ENCODE measurements at regions not wholly inside any gene's neighbourhood (a gene's known extent, or its start where the extent isn't known, plus 50 kb on each side); places are given as distances from the start of the nearest gene placed in this dataset.
"Not testable (repeated sequence)": the region's sequence is repeated elsewhere in the genome, so short reads cannot be mapped to it uniquely, and the experiment has no call there.

DNA sequence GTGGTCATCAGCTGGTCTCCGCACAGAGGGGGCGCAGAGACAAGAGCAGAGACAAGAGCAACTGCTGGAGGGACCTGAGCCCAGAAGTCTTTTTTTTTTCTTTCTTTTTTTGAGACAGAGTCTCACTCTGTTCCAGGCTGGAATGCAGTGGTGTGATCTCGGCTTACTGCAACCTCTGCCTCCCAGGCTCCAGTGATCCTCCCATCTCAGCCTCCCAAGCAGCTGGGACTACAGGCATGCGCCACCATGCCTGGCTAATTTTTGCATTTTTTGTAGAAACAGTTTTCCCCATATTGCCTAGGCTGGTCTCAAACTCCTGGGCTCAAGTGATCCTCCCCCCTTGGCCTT lies 64.3 kb upstream of the LYRM9 start:
- TF ChIP-seq RCOR1 (IDR thresholded peaks at IDR 0.05; ENCODE audit: low read depth, low read length); EP300 (IDR thresholded peaks at IDR 0.05); NFE2L2 (conservative IDR thresholded peaks at IDR 0.05; ENCODE audit: low read length); CHD2 (IDR thresholded peaks at IDR 0.05; ENCODE audit: low read length, partially characterized antibody); MAFK (IDR thresholded peaks at IDR 0.05; ENCODE audit: partially characterized antibody); MAZ (IDR thresholded peaks at IDR 0.05; ENCODE audit: borderline replicate concordance, low read depth, low read length); CBX8 (IDR thresholded peaks at IDR 0.05); POLR2A (IDR thresholded peaks at IDR 0.05; ENCODE audit: low read length); ZSCAN20 (CRISPR knock-in tag; IDR thresholded peaks at IDR 0.05); JUNB (IDR thresholded peaks at IDR 0.05); ZFP36 (IDR thresholded peaks at IDR 0.05; ENCODE audit: borderline replicate concordance, partially characterized antibody): not testable (repeated sequence)
- TF ChIP-seq, protein P1, sequence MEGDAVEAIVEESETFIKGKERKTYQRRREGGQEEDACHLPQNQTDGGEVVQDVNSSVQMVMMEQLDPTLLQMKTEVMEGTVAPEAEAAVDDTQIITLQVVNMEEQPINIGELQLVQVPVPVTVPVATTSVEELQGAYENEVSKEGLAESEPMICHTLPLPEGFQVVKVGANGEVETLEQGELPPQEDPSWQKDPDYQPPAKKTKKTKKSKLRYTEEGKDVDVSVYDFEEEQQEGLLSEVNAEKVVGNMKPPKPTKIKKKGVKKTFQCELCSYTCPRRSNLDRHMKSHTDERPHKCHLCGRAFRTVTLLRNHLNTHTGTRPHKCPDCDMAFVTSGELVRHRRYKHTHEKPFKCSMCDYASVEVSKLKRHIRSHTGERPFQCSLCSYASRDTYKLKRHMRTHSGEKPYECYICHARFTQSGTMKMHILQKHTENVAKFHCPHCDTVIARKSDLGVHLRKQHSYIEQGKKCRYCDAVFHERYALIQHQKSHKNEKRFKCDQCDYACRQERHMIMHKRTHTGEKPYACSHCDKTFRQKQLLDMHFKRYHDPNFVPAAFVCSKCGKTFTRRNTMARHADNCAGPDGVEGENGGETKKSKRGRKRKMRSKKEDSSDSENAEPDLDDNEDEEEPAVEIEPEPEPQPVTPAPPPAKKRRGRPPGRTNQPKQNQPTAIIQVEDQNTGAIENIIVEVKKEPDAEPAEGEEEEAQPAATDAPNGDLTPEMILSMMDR (IDR thresholded peaks at IDR 0.05): not testable (repeated sequence)
- TF ChIP-seq, protein P2, sequence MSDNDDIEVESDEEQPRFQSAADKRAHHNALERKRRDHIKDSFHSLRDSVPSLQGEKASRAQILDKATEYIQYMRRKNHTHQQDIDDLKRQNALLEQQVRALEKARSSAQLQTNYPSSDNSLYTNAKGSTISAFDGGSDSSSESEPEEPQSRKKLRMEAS (IDR thresholded peaks at IDR 0.05): not testable (repeated sequence)
- TF ChIP-seq, protein P3, sequence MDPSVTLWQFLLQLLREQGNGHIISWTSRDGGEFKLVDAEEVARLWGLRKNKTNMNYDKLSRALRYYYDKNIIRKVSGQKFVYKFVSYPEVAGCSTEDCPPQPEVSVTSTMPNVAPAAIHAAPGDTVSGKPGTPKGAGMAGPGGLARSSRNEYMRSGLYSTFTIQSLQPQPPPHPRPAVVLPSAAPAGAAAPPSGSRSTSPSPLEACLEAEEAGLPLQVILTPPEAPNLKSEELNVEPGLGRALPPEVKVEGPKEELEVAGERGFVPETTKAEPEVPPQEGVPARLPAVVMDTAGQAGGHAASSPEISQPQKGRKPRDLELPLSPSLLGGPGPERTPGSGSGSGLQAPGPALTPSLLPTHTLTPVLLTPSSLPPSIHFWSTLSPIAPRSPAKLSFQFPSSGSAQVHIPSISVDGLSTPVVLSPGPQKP (IDR thresholded peaks at IDR 0.05; ENCODE audit: low read depth, low read length): not testable (repeated sequence)
